NOMO-1 treated with dmso at 0.1 percent for 144 hours (cell line): ENCODE measurements at regions not wholly inside any gene's neighbourhood (a gene's known extent, or its start where the extent isn't known, plus 50 kb on each side); places are given as distances from the start of the nearest gene placed in this dataset.
"Not testable (repeated sequence)": the region's sequence is repeated elsewhere in the genome, so short reads cannot be mapped to it uniquely, and the experiment has no call there.

Source experiments
- DNase-seq: peaks from one replicate; lab custom pipeline; 2025; ENCODE audit not compliant: unreplicated experiment; lab: John Stamatoyannopoulos, UW

GRCh38 chr5:164470312-164470711 lies 964.9 kb downstream of the MAT2B start:
- no peak for DNase-seq

- DNase-seq = no peak
These were observed 966.7 kb downstream of the MAT2B start for GRCh38 chr5:164472165-164472564.

DNA sequence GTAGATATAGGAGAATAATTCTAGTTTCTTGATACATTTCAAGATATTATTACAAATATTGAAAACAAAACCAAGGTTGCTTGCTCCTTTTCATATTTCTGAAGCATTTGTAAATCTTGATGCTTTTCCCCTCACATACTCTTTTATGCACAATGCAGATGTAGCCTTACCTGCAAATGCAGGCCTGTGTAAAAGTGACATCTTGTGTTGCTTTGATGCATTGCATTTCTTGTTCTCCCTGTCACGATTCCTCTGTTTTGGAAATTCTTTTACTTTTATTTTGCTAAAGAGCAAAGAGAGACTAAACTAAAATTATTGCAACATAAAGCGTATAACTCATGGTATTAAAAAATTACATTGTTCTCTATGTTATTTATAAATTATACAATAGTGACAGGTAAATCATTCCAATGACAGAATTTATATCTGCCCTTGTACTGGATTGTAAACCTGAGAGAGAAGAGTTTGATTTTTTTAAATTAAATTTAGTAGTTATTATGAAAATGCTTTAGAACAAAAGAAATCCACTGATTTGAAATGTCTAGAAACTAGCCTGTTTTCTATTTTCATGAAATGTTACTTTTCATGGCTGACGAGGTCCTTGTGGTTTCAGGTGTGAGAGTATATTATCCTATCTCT lies 970.0 kb downstream of the MAT2B start:
- DNase-seq = no peak

DNA sequence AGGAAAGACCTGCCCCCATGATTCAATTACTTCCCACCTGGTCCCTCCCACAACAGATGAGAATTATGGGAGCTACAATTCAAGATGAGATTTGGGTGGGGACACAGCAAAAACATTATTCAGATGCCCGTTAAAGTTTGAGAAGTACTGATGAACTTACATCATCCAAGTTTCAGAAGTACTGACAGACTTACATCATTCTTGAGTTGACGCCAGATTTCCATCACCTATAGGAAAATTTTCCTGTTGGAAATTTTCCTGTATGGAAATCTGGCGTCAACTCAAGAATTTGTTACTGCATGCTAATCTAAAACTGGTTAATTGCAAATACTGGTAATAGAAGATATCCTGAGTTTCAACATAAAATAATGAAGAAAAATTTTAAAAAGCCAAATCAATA lies 975.9 kb downstream of the MAT2B start:
- no peak for DNase-seq

GRCh38 chr5:164482351-164482750 lies 976.9 kb downstream of the MAT2B start:
- DNase-seq = no peak

- no peak for DNase-seq
These were observed 979.5 kb downstream of the MAT2B start for GRCh38 chr5:164484948-164485347.

- DNase-seq = no peak
These were observed 982.5 kb downstream of the MAT2B start for GRCh38 chr5:164487939-164488338.

GRCh38 chr5:164497311-164498064 lies 992.1 kb downstream of the MAT2B start:
- no peak for DNase-seq

DNA sequence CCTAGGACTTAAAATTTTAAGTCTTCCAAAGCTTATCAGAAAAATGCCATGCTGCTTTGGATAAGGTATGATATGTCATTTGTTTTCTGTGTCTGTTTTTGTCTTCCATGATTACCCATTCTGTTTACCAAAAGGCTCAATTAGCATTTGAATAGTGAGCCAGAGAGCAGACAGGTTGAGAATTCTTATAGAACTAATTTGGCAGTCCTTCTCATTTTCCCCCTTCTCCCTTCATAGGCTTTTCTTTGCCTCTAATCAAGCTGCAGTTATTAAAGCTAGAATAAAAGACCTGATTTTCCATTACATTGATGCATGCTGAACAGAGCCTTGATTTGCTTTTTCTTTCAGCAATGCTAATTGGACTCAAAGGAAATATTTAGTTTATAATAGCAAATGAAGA lies 993.0 kb downstream of the MAT2B start:
- no peak for DNase-seq

DNA sequence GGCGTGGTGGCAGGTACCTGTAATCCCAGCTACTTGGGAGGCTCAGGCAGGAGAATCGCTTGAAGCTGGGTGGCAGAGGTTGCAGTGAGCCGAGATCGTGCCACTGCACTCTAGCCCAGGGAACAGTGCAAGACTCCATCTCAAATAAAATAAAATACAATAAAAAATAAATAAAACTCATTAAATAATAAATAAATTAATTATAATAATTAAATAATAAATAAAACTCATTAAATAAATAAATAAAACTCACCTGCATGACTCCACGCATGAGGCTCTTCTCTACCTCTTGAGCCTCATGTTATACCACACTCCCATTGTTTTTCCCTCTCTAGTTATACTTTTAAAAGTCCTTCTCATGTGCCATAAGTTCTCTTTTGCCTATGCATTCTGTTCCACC lies 995.4 kb downstream of the MAT2B start:
- no peak for DNase-seq

DNA sequence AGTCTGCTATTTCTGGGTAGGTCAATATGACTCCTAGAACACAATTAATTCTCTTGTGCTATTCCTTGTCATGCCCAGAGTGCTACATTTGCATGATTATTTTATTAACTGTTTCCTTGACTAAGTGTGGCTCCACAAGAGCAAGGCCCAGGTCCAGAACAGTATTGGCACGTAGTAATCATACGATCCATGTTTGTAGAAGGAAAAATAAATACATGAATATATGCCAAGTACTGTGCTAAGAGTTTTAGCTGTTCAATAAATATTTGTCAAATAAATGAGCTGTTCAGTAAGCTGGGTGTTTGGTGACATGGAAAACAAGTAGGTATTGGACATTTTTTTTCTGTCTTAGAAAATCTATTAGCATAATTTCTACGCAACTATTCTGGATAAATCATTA lies 995.9 kb downstream of the MAT2B start:
- DNase-seq = no peak

GRCh38 chr5:164504141-164504772 lies 998.8 kb downstream of the MAT2B start:
- peak; percentile 31 for DNase-seq

DNA sequence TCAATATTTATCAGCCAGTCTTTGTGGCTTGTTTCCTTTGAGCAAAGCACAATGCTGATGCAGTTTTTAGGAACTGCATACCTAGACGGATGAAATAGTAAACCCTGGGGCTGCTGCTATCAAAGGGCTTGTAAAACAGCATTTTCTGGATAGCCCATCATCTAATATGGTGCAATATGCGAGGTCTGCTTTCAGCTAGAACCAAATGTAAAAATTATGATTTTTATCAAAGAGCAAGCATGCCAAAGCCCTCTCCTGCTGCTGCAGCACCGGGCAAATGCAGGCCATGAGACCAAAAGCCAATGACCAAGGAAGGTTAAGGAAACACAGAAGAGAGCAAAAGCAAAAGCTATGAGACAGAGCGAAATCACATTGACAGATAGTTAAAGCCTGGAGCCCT lies 1000.4 kb downstream of the MAT2B start:
- DNase-seq = no peak

- peak; percentile 9 for DNase-seq
These were observed 1012.8 kb downstream of the MAT2B start for GRCh38 chr5:164518067-164518740.

DNA sequence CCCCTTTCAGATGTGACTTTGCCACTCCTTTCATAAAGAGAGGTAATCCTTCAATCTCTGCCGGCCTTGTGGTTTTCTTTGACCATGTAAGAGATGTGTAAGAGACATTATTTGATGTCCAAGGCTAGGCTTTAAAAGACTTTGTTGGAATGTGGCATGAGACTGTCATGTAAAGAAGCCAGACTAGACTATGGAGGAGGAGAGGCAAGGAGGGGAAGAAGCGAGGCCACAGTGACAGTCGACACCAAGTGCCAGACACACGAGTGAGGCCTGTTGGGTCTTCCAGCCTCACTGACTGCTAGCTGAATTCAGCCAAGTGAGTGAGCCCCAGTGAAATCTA lies 1013.3 kb downstream of the MAT2B start:
- DNase-seq = no peak

GRCh38 chr5:164532235-164532900 lies 1026.9 kb downstream of the MAT2B start:
- no peak for DNase-seq

GRCh38 chr5:164533426-164533825 lies 1028.0 kb downstream of the MAT2B start:
- DNase-seq = not testable (repeated sequence)

GRCh38 chr5:164540174-164540573 lies 1034.8 kb downstream of the MAT2B start:
- DNase-seq = no peak

DNA sequence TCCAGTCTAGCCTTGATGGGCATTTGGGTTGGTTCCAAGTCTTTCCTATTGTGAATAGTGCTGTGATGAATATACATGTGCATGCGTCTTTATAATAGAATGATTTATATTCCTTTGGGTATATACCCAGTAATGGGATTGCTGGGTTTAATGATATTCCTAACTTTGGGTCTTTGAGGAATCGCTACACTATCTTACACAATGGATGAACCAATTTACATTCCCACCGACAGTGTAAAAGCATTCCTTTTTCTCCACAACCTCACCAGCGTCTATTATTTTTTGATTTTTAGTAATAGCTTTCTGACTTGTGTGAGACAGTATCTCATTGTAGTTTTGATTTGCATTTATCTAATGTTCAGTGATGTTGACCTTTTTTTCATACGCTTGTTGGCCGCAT lies 1040.1 kb downstream of the MAT2B start:
- no peak for DNase-seq

- no peak for DNase-seq
These were observed 1048.4 kb downstream of the MAT2B start for GRCh38 chr5:164553851-164554250.

DNA sequence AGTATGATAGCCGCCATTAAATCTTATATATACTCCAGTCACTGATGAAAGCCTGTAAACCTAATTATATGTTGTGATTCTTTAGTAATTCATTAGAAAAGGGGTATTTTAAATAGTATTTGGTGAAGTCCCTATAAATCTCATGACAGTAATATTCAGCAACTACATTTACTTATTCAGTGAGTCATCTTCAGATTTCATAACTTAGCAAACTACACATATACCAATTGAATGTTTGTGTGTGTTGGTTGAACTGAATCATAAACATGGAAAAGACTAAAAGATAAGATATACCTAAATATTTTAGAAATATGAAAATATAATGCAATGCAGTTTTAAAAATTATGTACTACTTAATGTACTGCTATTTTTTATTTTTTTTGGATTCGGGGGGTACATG lies 1050.4 kb downstream of the MAT2B start:
- DNase-seq = no peak
